H54 (cell line): ENCODE measurements at regions not wholly inside any gene's neighbourhood (a gene's known extent, or its start where the extent isn't known, plus 50 kb on each side); places are given as distances from the start of the nearest gene placed in this dataset.

Experiments used
- DNase-seq: peaks from one replicate; pipeline ENCODE4 v3.0.0; 2011; ENCODE audit warnings: low spot score, mixed read lengths; ENCODE audit not compliant: insufficient read length
- FAIRE-seq: peaks from 3 replicates; lab custom pipeline; 2011; peaks lifted over from hg19 to GRCh38; lab: Jason Lieb, UNC
- POLR2A ChIP-seq: IDR thresholded peaks from 2 replicates; pipeline ENCODE4 v1.6.1; 2011; ENCODE audit warnings: low read depth, mild to moderate bottlenecking, low read length

DNA sequence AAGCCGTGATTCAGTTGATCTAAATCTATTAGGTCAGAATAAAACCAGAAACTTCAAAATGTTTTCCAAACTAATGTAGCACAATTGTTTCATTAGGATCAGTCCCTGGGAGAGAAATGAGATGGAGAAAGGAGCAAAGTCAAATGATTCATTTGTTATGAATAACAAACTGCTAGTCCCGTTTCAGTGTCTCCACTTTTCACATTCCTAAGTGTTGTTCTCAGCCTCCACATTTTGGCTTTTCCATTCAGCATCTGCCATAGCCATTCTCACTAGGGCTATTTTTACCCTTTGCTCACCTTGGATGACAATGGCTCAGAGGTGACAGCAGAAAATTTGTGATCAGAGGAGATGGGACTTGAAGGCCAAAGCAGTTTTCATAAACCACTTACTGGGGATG lies 314.1 kb upstream of the KIF2A start:
- no peak for TF ChIP-seq POLR2A
- FAIRE-seq, result no peak
- DNase-seq, result no peak

DNA sequence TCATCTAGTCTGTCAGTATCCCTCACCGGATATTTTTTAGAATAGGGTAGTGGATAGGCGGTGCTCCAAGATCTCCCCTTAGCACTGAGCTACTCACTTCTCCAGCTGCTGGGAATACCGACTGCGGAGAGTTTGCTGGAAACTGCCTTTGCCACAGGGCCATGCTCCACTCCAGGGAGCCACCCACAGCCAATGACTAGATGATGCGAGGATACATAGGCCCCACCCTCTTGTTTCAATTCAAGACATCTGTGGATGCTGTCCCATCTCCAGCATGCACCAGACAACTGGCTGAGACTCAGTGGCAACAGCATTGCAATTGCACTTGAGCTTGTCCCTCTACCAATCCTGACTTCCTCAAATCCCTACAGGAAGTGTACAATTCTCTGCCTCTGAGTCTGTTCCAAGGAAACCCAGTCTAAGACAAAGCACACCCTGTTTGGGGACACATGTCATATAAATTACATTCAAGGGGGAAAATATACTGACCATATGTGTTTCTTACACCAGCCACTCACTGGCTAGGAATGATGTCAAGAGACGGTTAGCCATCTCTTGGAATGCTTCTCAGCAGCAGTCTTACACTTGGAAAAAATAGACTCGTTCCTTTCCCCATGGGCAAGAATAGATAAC lies 312.6 kb upstream of the KIF2A start:
- no peak for TF ChIP-seq POLR2A
- DNase-seq (no peak), FAIRE-seq (no peak)

GRCh38 chr5:61994171-61994570 lies 311.8 kb upstream of the KIF2A start:
- DNase-seq (no peak), FAIRE-seq (no peak)
- TF ChIP-seq POLR2A, result no peak

DNA sequence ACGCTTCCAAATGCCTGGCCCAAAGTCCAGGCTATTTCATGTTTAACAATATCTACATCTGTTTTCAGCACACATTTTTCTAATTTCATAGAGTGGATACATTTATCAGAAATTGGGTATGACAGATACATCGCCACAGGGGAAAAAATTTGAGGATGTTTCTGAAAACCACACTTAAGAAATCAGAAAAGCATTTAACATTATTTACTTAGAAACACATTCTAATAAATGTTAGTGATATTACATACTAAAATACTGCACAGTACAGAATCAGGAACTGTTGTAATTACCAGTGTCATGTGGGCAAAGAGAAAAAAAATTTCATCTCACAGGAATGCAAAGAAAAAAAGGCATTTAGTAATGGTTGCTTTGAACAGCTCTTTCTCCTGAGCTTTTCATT lies 310.5 kb upstream of the KIF2A start:
- DNase-seq (no peak), FAIRE-seq (no peak)
- no peak for TF ChIP-seq POLR2A

DNA sequence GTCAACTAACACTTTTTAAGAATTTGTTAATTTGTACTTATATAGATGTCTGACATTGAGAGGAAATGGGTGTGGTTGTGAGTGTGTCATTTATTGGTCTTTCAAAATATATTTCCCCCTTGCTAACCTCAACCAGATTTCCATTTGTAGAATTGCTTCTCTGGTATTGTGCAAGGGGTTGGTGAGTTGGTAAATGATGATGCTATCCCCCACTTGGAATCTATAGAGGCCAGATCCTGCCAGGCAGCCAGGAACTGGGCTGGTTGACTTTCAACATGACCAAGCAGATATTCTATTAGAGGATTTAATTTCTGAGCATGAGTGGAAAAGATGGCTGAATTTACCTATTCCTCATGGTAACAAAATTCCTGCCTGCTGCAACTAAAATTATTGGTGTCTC lies 306.6 kb upstream of the KIF2A start:
- DNase-seq (no peak), FAIRE-seq (no peak)
- TF ChIP-seq POLR2A, result no peak

GRCh38 chr5:62000646-62001045 lies 305.4 kb upstream of the KIF2A start:
- no peak for TF ChIP-seq POLR2A
- no peak for FAIRE-seq
- no peak for DNase-seq

DNA sequence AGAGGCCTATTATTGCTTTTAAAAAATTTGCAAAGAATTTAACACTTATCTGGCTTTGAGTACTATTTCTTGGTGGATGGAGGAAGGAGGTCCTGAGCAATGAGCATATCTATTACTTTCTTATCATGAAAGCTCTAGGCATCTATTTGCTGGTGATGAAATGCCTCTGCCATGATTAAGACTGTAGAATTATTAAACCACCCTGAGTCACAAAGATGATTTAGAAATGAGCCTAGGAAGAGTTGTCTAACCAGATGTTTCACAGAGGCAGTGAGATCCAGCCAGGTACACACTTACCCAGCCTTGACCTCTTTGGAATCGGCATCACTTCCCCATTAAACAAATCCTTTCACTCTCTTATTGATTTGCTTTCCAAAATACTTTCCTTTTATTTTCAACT lies 304.4 kb upstream of the KIF2A start:
- DNase-seq (no peak), FAIRE-seq (no peak)
- TF ChIP-seq POLR2A, result no peak

DNA sequence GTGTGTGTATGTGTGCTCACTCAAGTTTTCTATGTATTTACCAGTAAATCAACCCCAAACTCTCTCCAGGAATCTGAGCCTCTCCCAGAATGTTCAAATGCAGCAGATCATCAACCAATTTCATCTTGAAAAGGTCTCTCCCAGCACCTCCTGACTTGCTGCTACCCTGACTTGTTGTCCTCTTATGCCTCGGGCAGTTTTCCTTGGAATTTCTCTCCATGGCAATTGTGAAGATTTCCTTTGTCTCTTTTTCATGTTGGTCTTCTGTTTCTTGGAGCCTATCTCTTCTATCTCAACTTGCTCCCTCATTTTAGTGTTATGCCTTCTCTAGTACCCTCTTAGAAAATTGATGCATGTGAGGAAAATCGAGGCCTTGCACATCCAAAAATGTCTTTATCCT lies 303.6 kb upstream of the KIF2A start:
- DNase-seq, result no peak
- TF ChIP-seq POLR2A, result no peak
- no peak for FAIRE-seq

- TF ChIP-seq POLR2A, result no peak
- no peak for DNase-seq
- no peak for FAIRE-seq
Observed at GRCh38 chr5:62005551-62005950, 300.5 kb upstream of the KIF2A start.

DNA sequence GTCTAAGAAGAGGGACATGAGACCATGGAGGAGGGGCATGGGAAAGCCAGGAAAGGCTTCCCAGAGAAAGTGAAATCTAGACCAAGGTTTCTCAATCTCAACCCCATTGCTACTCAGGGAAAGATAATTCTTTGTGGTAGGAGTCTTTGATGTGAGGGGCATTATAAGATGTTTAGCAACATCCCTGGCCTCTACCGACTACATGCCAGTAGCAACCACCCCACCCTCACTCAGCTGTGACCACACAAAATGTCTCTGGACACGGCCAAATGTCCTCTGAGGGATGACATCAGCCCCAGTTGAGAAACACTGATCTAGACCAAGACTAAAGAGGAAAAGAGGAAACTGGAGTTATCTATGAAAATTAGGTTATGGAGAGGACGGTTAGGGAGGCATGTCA lies 298.5 kb upstream of the KIF2A start:
- DNase-seq (no peak), FAIRE-seq (no peak)
- no peak for TF ChIP-seq POLR2A

- no peak for FAIRE-seq
- no peak for DNase-seq
- TF ChIP-seq POLR2A, result no peak
Observed at GRCh38 chr5:62011089-62011664, 294.8 kb upstream of the KIF2A start.

DNA sequence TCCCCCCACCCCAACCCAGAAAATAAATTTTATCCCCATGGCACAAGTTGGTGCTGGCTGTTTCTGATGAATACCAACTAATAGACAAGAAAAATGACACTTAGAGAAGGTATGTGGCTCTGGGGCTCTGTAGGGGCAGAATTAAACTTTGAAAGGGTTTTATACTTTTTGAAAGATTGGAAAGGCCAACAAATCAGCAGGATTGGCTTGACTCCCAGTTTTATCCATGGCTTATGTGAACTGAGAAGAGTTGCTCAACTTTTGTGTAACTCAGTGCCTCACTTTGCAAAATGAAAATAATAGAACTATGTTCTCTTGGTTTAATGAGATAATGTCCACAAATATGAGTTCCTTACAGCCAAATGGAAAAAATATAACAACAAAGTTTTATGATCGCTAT lies 288.9 kb upstream of the KIF2A start:
- DNase-seq, result no peak
- no peak for TF ChIP-seq POLR2A
- FAIRE-seq, result no peak

- FAIRE-seq (no peak), DNase-seq (no peak)
- TF ChIP-seq POLR2A, result no peak
Observed at GRCh38 chr5:62029303-62029702, 276.7 kb upstream of the KIF2A start.

GRCh38 chr5:62030326-62030725 lies 275.7 kb upstream of the KIF2A start:
- no peak for DNase-seq
- no peak for FAIRE-seq
- no peak for TF ChIP-seq POLR2A

DNA sequence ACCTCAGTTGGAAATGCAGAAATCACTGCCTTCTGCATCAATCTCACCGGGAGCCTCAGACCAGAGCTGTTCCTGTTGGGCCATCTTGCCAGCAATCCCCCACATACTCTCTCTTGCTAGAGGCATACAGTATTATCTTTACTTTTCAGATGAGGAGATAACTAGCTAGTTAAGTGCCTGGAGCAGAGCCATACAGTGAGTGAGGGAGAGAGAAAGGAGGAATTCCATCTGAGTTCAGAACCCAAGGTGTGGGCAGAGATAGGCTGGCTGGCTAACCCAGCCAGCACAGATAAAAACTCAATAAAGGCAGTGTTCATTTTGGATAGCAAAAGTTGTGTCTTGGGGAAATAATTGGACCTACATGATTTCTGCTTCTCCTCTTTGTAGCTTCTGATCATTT lies 268.0 kb upstream of the KIF2A start:
- no peak for FAIRE-seq
- no peak for TF ChIP-seq POLR2A
- DNase-seq, result no peak
